SU-DHL-6 (cell line): ENCODE measurements at regions not wholly inside any gene's neighbourhood (a gene's known extent, or its start where the extent isn't known, plus 50 kb on each side); places are given as distances from the start of the nearest gene placed in this dataset.

Experiments used
- CTCF ChIP-seq: fragments of 200-600 bp; sonication (generic); IDR thresholded peaks from one replicate; pipeline ENCODE4 v1.5.1; 2017; ENCODE audit warnings: antibody characterized with exemption, mild to moderate bottlenecking, low read length, moderate library complexity; ENCODE audit not compliant: insufficient read depth, poor library complexity, severe bottlenecking
- EZH2phosphoT487 ChIP-seq: fragments of 200-600 bp; sonication (generic), shearing (Covaris generic); conservative IDR thresholded peaks from 2 replicates; pipeline ENCODE4 v1.6.1; 2018; ENCODE audit warnings: mild to moderate bottlenecking, antibody characterized with exemption, low read length, moderate library complexity, mixed read lengths

- no peak for TF ChIP-seq CTCF
- TF ChIP-seq EZH2phosphoT487 = no peak
Observed at GRCh38 chr3:25145176-25145575, 282.9 kb upstream of the RARB start.
